ENCODE measurements at regions not wholly inside any gene's neighbourhood (a gene's known extent, or its start where the extent isn't known, plus 50 kb on each side); places are given as distances from the start of the nearest gene placed in this dataset.

DNA sequence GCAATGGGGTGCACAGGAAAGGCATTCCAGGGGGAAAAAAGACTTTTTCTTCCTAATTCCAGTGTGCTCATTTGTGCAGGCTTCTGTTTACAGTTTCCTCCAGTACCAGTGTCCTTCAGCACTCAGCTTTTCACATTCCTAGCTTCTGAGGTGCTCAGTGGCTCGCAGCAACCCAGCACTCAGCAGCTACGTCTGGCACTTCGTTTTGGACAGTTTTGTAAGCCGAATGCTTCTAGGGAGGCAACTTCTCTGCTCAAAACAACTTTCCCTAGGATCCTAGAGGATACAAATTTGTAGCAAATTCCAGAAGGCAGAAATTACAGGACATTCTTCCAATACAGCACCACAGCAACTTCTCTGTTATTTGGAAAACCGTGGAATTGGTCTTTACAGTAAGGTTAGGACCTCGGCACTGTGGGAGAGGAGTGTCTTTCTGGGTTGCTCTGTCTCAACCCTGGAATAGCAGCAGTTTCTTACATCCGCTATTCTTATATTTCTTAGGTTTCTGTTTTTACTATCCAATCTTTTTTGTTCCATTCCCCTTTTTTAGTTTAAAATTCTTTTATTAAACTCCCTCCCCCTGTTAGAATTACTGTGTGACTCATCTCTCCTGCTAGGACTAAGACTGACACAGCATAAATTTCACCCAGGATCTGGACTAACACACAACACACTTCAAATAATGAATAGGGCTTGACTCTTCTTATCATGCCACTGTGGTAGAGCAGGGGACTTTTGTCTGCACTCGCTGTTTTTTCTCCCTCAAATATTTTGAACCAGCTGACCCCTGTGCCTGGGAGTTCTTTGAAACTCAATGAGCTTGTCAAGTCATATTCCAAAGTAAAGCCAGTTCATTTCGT, 1314.7 kb downstream of the FSTL5 start:
- TF ChIP-seq, protein P1, sequence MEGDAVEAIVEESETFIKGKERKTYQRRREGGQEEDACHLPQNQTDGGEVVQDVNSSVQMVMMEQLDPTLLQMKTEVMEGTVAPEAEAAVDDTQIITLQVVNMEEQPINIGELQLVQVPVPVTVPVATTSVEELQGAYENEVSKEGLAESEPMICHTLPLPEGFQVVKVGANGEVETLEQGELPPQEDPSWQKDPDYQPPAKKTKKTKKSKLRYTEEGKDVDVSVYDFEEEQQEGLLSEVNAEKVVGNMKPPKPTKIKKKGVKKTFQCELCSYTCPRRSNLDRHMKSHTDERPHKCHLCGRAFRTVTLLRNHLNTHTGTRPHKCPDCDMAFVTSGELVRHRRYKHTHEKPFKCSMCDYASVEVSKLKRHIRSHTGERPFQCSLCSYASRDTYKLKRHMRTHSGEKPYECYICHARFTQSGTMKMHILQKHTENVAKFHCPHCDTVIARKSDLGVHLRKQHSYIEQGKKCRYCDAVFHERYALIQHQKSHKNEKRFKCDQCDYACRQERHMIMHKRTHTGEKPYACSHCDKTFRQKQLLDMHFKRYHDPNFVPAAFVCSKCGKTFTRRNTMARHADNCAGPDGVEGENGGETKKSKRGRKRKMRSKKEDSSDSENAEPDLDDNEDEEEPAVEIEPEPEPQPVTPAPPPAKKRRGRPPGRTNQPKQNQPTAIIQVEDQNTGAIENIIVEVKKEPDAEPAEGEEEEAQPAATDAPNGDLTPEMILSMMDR (IDR thresholded peaks at IDR 0.05), result no peak
- TF ChIP-seq POLR2A (IDR thresholded peaks at IDR 0.05), result no peak

Measured in lower leg skin (tissue), 3 donors.